NCI-H146 treated with DMSO at 0.1 percent for 48 hours (cell line): ENCODE measurements at regions not wholly inside any gene's neighbourhood (a gene's known extent, or its start where the extent isn't known, plus 50 kb on each side); places are given as distances from the start of the nearest gene placed in this dataset.
"Not testable (repeated sequence)": the region's sequence is repeated elsewhere in the genome, so short reads cannot be mapped to it uniquely, and the experiment has no call there.

Experiments used
- DNase-seq: peaks from one replicate; lab custom pipeline; 2025; ENCODE audit not compliant: unreplicated experiment; lab: John Stamatoyannopoulos, UW

GRCh38 chr5:105878402-105878801 is 1792.3 kb downstream of the EFNA5 start:
- DNase-seq, result no peak

- DNase-seq, result no peak
Measured at GRCh38 chr5:105877592-105877991, 1793.1 kb downstream of the EFNA5 start.

GRCh38 chr5:105874316-105874715 is 1796.4 kb downstream of the EFNA5 start:
- no peak for DNase-seq

GRCh38 chr5:105872569-105873270 is 1798.0 kb downstream of the EFNA5 start:
- DNase-seq, result no peak

- no peak for DNase-seq
Measured at GRCh38 chr5:105868038-105868780, 1802.5 kb downstream of the EFNA5 start.

GRCh38 chr5:105865834-105866233 is 1804.9 kb downstream of the EFNA5 start:
- no peak for DNase-seq

- DNase-seq, result not testable (repeated sequence)
Measured at GRCh38 chr5:105859350-105859749, 1811.4 kb downstream of the EFNA5 start.

- no peak for DNase-seq
Measured at GRCh38 chr5:105849701-105850100, 1821.0 kb downstream of the EFNA5 start.

GRCh38 chr5:105840800-105841199 is 1829.9 kb downstream of the EFNA5 start:
- DNase-seq, result no peak

- DNase-seq, result no peak
Measured at GRCh38 chr5:105836887-105837286, 1833.8 kb downstream of the EFNA5 start.

- no peak for DNase-seq
Measured at GRCh38 chr5:105836268-105836667, 1834.5 kb downstream of the EFNA5 start.

- DNase-seq, result no peak
Measured at GRCh38 chr5:105828821-105829220, 1841.9 kb downstream of the EFNA5 start.

GRCh38 chr5:105821800-105822199 is 1848.9 kb downstream of the EFNA5 start:
- DNase-seq, result no peak

GRCh38 chr5:105817914-105818313 is 1852.8 kb downstream of the EFNA5 start:
- DNase-seq, result no peak

- no peak for DNase-seq
Measured at GRCh38 chr5:105817416-105817815, 1853.3 kb downstream of the EFNA5 start.

- no peak for DNase-seq
Measured at GRCh38 chr5:105816961-105817360, 1853.8 kb downstream of the EFNA5 start.

- DNase-seq, result no peak
Measured at GRCh38 chr5:105812304-105812703, 1858.4 kb downstream of the EFNA5 start.

- DNase-seq, result no peak
Measured at GRCh38 chr5:105807951-105808350, 1862.8 kb downstream of the EFNA5 start.

GRCh38 chr5:105807290-105807689 is 1863.4 kb downstream of the EFNA5 start:
- DNase-seq, result no peak

- no peak for DNase-seq
Measured at GRCh38 chr5:105806596-105806995, 1864.1 kb downstream of the EFNA5 start.

GRCh38 chr5:105803431-105803830 is 1867.3 kb downstream of the EFNA5 start:
- DNase-seq, result no peak

- no peak for DNase-seq
Measured at GRCh38 chr5:105794578-105794977, 1876.2 kb downstream of the EFNA5 start.

- DNase-seq, result no peak
Measured at GRCh38 chr5:105789246-105789645, 1881.5 kb downstream of the EFNA5 start.
